ENCODE measurements at regions not wholly inside any gene's neighbourhood (a gene's known extent, or its start where the extent isn't known, plus 50 kb on each side); places are given as distances from the start of the nearest gene placed in this dataset.

GRCh38 chr6:149209871-149210775 lies 107.4 kb upstream of the TAB2 start:
- no peak overlapping the region for H3K4me3 ChIP-seq (ENCODE audit: low read depth, low read length)
- TF ChIP-seq CTCF (IDR thresholded peaks at IDR 0.05; ENCODE audit: insufficient read depth, low read length): no peak
- peak; percentile 62 for DNase-seq (ENCODE audit: low read depth)

- no peak for TF ChIP-seq CTCF (IDR thresholded peaks at IDR 0.05; ENCODE audit: insufficient read depth, low read length)
- no peak for DNase-seq (ENCODE audit: low read depth)
- no peak overlapping the region for H3K4me3 ChIP-seq (ENCODE audit: low read depth, low read length)
These were observed 106.4 kb upstream of the TAB2 start for GRCh38 chr6:149211046-149211571.

- no peak overlapping the region for H3K4me3 ChIP-seq (ENCODE audit: low read depth, low read length)
- TF ChIP-seq CTCF (IDR thresholded peaks at IDR 0.05; ENCODE audit: insufficient read depth, low read length): no peak
- no peak for DNase-seq (ENCODE audit: low read depth)
These were observed 105.3 kb upstream of the TAB2 start for GRCh38 chr6:149212206-149212605.

- DNase-seq (ENCODE audit: low read depth): no peak
- H3K4me3 ChIP-seq (ENCODE audit: low read depth, low read length): no peak overlapping the region
- no peak for TF ChIP-seq CTCF (IDR thresholded peaks at IDR 0.05; ENCODE audit: insufficient read depth, low read length)
These were observed 104.4 kb upstream of the TAB2 start for GRCh38 chr6:149212892-149213801.

GRCh38 chr6:149213829-149214228 lies 103.7 kb upstream of the TAB2 start:
- no peak for TF ChIP-seq CTCF (IDR thresholded peaks at IDR 0.05; ENCODE audit: insufficient read depth, low read length)
- H3K4me3 ChIP-seq (ENCODE audit: low read depth, low read length): no peak overlapping the region
- peak; percentile 48 for DNase-seq (ENCODE audit: low read depth)

- DNase-seq (ENCODE audit: low read depth): no peak
- no peak overlapping the region for H3K4me3 ChIP-seq (ENCODE audit: low read depth, low read length)
- TF ChIP-seq CTCF (IDR thresholded peaks at IDR 0.05; ENCODE audit: insufficient read depth, low read length): no peak
These were observed 101.1 kb upstream of the TAB2 start for GRCh38 chr6:149216459-149216858.
